ENCODE measurements at regions not wholly inside any gene's neighbourhood (a gene's known extent, or its start where the extent isn't known, plus 50 kb on each side); places are given as distances from the start of the nearest gene placed in this dataset.

- H3K4me3 ChIP-seq (replicated peaks; ENCODE audit: low read depth, low read length) = no peak overlapping the region
- no peak for TF ChIP-seq CTCF (IDR thresholded peaks at IDR 0.05; ENCODE audit: low read depth, low read length, missing control alignments)
- no peak for DNase-seq (ENCODE audit: extremely low read depth, low read depth)
Measured at GRCh38 chr10:8235253-8236027, 181.0 kb downstream of the GATA3 start.

DNA sequence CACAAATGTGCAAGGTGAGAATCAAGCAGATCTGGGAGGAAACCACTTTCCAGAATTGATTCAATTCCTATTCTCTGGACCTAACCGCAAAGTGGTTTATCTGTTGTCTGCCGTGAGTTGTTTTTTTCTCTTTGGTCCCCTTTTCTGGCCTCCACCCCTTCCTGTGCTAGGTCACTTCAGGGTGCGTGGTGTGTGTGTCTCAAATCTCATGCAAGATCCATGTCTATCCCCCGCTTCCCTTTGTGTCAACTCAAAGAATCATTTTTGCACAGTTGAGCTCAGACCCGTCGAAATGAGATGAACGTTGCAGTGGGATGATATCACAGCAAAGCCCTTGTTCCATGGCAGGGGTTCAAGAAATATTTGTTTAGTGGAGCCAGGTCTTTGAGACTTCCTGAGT, 184.5 kb downstream of the GATA3 start:
- no peak overlapping the region for H3K4me3 ChIP-seq (replicated peaks; ENCODE audit: low read depth, low read length)
- no peak for DNase-seq (ENCODE audit: extremely low read depth, low read depth)
- no peak for TF ChIP-seq CTCF (IDR thresholded peaks at IDR 0.05; ENCODE audit: low read depth, low read length, missing control alignments)

- no peak overlapping the region for H3K4me3 ChIP-seq (replicated peaks; ENCODE audit: low read depth, low read length)
- DNase-seq (ENCODE audit: extremely low read depth, low read depth) = no peak
- no peak for TF ChIP-seq CTCF (IDR thresholded peaks at IDR 0.05; ENCODE audit: low read depth, low read length, missing control alignments)
Measured at GRCh38 chr10:8240861-8241260, 186.4 kb downstream of the GATA3 start.

DNA sequence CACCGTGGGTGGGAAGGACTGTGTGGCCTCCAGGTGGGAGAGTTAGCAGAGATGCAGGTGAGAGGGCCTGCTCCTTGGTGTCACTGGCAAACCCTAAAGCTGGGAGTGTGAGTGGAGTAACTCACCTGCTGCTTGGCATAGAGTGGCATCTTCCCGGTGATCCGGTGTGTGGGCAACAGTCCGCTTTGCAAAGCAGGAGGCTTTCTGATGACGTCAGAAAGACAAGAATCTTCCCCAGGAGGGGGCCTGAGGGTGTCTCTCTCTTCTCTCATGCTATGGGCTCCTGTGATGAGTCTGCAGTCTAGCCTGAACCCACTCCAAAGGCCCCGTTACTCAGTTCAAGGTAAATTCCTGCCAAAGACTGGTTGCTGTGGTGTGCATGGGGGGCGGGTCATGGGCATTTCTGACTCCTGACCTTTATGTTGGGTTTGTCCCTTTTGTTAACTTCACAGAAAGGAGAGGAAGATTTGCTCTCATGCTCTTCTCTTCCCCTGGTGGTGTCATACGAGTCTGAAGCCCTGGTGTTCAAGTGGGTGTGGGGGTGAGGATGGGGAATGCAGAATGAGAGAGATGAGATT, 187.9 kb downstream of the GATA3 start:
- H3K4me3 ChIP-seq (replicated peaks; ENCODE audit: low read depth, low read length) = no peak overlapping the region

GRCh38 chr10:8245131-8245813, 190.8 kb downstream of the GATA3 start:
- no peak for TF ChIP-seq CTCF (IDR thresholded peaks at IDR 0.05; ENCODE audit: low read depth, low read length, missing control alignments)
- H3K4me3 ChIP-seq (replicated peaks; ENCODE audit: low read depth, low read length) = no peak overlapping the region
- no peak for DNase-seq (ENCODE audit: extremely low read depth, low read depth)

More for the DNA sequence above, 187.9 kb downstream of the GATA3 start:
- no peak for DNase-seq (ENCODE audit: extremely low read depth, low read depth)
- TF ChIP-seq CTCF (IDR thresholded peaks at IDR 0.05; ENCODE audit: low read depth, low read length, missing control alignments) = no peak

- no peak overlapping the region for H3K4me3 ChIP-seq (replicated peaks; ENCODE audit: low read depth, low read length)
- TF ChIP-seq CTCF (IDR thresholded peaks at IDR 0.05; ENCODE audit: low read depth, low read length, missing control alignments) = no peak
- no peak for DNase-seq (ENCODE audit: extremely low read depth, low read depth)
Measured at GRCh38 chr10:8245814-8246142, 191.3 kb downstream of the GATA3 start.
